Lower leg skin (tissue), 3 donors: ENCODE measurements at regions not wholly inside any gene's neighbourhood (a gene's known extent, or its start where the extent isn't known, plus 50 kb on each side); places are given as distances from the start of the nearest gene placed in this dataset.

Source experiments
- POLR2A ChIP-seq, 2 donors: fragments of 450-650 bp; IDR thresholded peaks; one replicate each; pipeline ENCODE4 v1.6.1; 2016 to 2017; ENCODE audit warnings: antibody characterized with exemption in 2 of 2, mild to moderate bottlenecking in 1 of 2, moderate library complexity in 1 of 2
- TF ChIP-seq, protein P1 (sequence below), 3 donors: fragments of 450-650 bp; IDR thresholded peaks; one replicate each; pipeline ENCODE4 v1.5.1; 2016; ENCODE audit warnings: antibody characterized with exemption in 3 of 3, mild to moderate bottlenecking in 3 of 3, moderate library complexity in 2 of 3

DNA sequence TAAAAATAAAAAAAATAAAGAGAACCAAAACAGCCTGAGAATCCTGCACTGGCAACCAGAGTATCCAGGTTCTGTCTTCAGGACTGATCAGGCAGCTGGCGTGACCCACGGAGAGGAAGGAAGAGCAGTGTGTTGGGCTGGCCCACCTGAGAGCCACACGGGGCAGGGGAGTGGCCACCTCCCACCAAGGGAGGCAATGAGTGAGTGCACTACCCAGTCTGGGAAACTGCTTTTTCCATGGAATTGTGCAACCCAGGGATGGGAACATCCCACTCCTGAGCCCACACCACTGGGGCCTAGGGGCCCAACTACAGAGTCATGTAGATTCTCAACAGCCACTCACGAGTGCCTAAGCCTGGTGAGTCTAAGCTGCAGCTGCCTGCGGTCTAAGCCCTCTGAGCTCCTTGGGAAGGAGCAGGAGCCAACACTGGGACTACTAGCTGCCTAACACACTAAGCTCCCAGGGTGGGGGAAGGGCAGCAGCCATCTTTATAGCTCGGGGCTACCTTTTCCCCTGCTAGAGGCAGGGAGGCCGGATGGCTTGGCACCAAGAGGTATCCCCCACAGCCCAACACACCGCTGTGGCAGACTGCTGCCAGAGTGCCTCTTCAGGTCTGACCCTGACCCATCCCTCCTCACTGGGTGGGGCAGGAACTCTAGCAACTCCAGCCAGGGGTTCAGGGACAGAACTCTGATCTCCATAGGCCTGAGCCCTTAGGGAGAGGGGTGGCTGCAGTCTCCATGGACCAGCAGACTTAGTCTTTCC, 610.9 kb downstream of the RERGL start:
- TF ChIP-seq, protein P1, sequence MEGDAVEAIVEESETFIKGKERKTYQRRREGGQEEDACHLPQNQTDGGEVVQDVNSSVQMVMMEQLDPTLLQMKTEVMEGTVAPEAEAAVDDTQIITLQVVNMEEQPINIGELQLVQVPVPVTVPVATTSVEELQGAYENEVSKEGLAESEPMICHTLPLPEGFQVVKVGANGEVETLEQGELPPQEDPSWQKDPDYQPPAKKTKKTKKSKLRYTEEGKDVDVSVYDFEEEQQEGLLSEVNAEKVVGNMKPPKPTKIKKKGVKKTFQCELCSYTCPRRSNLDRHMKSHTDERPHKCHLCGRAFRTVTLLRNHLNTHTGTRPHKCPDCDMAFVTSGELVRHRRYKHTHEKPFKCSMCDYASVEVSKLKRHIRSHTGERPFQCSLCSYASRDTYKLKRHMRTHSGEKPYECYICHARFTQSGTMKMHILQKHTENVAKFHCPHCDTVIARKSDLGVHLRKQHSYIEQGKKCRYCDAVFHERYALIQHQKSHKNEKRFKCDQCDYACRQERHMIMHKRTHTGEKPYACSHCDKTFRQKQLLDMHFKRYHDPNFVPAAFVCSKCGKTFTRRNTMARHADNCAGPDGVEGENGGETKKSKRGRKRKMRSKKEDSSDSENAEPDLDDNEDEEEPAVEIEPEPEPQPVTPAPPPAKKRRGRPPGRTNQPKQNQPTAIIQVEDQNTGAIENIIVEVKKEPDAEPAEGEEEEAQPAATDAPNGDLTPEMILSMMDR (IDR thresholded peaks at IDR 0.05), result no peak
- no peak for TF ChIP-seq POLR2A (IDR thresholded peaks at IDR 0.05)
